Activated B cell treated with CpG ODN at 0.5 μM for 24 hours (primary cell): ENCODE measurements at regions not wholly inside any gene's neighbourhood (a gene's known extent, or its start where the extent isn't known, plus 50 kb on each side); places are given as distances from the start of the nearest gene placed in this dataset.

Source experiments
- ATAC-seq: fragments of 200-7000 bp; cut with Tn5 transposase; one replicate; pipeline ENCODE4 v1.10.0; 2021; ENCODE audit warnings: low read depth, mild to moderate bottlenecking, moderate library complexity
- CTCF ChIA-PET: fragments of 350-600 bp; sonication (Branson Sonifier 250); formaldehyde crosslinking; loops from one replicate; lab custom pipeline; 2021; ENCODE audit warnings: antibody characterized with exemption; lab: Charles Lee
- POLR2A ChIA-PET: fragments of 350-600 bp; sonication (Branson Sonifier 250); formaldehyde crosslinking; loops from one replicate; lab custom pipeline; 2021; ENCODE audit warnings: antibody characterized with exemption; lab: Charles Lee
- DNase-seq: peaks from one replicate; pipeline ENCODE4 v3.0.0; 2022
- H3K27ac Mint-ChIP-seq: one replicate; pipeline ENCODE4 v1.8.0; 2020; ENCODE audit warnings: mixed read lengths
- H3K27me3 Mint-ChIP-seq: one replicate; pipeline ENCODE4 v1.8.0; 2021; ENCODE audit warnings: mixed read lengths
- H3K36me3 Mint-ChIP-seq: one replicate; pipeline ENCODE4 v1.8.0; 2021; ENCODE audit warnings: low read depth, mixed read lengths
- H3K4me1 Mint-ChIP-seq: one replicate; pipeline ENCODE4 v1.8.0; 2021; ENCODE audit warnings: mixed read lengths
- H3K4me3 Mint-ChIP-seq: one replicate; pipeline ENCODE4 v1.8.0; 2020; ENCODE audit warnings: mild to moderate bottlenecking, mixed read lengths
- H3K9me3 Mint-ChIP-seq: one replicate; pipeline ENCODE4 v1.8.0; 2020; ENCODE audit warnings: mixed read lengths
- intact Hi-C: fragments of 100-400 bp; cut with micrococcal nuclease; formaldehyde crosslinking; loops from one replicate; pipeline ENCODE4 v1.15.1; 2024
- TF ChIP-seq, protein P1 (sequence below): fragments of 200-600 bp; IDR thresholded peaks from one replicate; pipeline ENCODE4 v1.8.0; 2022; ENCODE audit warnings: antibody characterized with exemption, mild to moderate bottlenecking

DNA sequence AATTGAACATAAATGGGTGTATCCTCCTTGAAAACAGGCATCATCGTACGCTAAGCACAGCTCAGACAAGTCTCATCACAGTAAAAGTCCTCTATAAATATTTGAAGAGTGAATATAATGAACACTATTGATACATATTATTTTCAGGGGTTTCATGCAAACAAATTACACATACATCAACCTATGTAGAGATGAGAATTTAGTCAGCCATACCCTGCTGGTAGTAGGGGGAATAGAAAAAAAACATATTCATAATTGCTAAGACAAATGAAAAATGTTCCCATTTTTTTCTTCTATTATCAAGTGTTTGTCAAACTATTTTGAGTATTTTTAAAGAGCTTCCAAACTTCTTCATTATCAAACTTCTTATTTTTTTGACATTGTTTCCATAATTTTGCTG, 205.6 kb upstream of the SOX5 start:
- Mint-ChIP-seq H3K4me1 (no peaks in the 10 kb centered on the region), H3K27ac (no peak overlapping the region), H3K9me3 (no peaks in the 10 kb centered on the region), H3K27me3 (no peaks in the 10 kb centered on the region), H3K36me3 (no peaks in the 10 kb centered on the region), H3K4me3 (no peak overlapping the region)
- DNase-seq (no peak), ATAC-seq (no peak)
- intact Hi-C loops, result no loop called here
- POLR2A ChIA-PET, result interaction anchor here (0.5 kb wide), 1 partner anchor 576 kb away, joined by 3 read pairs; no protein-coding TSS in a partner anchor
- CTCF ChIA-PET, result no interaction called here
- TF ChIP-seq, protein P1, sequence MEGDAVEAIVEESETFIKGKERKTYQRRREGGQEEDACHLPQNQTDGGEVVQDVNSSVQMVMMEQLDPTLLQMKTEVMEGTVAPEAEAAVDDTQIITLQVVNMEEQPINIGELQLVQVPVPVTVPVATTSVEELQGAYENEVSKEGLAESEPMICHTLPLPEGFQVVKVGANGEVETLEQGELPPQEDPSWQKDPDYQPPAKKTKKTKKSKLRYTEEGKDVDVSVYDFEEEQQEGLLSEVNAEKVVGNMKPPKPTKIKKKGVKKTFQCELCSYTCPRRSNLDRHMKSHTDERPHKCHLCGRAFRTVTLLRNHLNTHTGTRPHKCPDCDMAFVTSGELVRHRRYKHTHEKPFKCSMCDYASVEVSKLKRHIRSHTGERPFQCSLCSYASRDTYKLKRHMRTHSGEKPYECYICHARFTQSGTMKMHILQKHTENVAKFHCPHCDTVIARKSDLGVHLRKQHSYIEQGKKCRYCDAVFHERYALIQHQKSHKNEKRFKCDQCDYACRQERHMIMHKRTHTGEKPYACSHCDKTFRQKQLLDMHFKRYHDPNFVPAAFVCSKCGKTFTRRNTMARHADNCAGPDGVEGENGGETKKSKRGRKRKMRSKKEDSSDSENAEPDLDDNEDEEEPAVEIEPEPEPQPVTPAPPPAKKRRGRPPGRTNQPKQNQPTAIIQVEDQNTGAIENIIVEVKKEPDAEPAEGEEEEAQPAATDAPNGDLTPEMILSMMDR, result no peak

DNA sequence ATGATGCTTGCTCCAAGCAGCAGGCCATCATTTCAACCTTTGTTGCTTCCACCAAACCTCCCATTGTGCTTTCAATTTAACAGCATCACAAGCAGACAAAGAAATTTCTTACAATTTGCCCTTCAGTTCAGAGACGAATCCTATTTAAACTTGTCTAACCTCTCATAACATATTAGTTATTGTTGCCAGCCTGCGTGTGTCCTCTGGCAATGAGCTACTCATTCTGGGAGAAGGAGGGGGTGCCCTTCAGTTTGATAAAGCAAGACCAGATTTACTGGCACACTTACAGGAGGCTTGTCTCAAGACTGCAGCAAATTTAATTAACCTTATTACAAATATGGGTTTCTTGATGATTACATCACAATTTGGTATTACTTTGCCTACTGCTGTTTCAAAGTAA, 203.6 kb upstream of the SOX5 start:
- Mint-ChIP-seq H3K4me3 (no peak overlapping the region), H3K9me3 (no peaks in the 10 kb centered on the region), H3K4me1 (no peaks in the 10 kb centered on the region), H3K27me3 (no peaks in the 10 kb centered on the region), H3K27ac (no peak overlapping the region), H3K36me3 (no peaks in the 10 kb centered on the region)
- POLR2A ChIA-PET, result no interaction called here
- intact Hi-C loops, result no loop called here
- TF ChIP-seq, protein P1, result no peak
- DNase-seq, result no peak
- no peak for ATAC-seq
- CTCF ChIA-PET, result no interaction called here

DNA sequence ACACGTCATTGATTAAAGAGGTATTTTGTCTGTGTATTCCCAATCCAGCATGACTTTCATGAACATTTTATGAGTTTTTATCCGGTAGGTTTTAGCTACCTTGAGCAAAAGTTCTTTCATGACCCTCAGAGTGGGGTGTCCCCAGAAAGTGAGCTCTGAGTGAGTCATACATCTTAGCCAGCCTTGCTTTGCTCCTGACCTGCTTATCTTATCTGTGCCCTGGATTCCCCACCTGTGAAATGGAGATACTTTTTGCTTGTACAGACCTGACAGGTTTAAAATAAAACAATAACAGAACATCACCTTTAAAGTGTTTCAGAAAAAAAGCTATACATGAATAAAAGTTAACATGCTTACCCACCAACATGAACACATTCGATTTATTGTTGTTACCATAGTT, 202.8 kb upstream of the SOX5 start:
- no peaks in the 10 kb centered on the region for H3K36me3 Mint-ChIP-seq
- POLR2A ChIA-PET, result no interaction called here
- no peak overlapping the region for H3K27ac Mint-ChIP-seq
- H3K4me1 Mint-ChIP-seq, result no peaks in the 10 kb centered on the region
- H3K9me3 Mint-ChIP-seq, result no peaks in the 10 kb centered on the region
- no peak for ATAC-seq
- TF ChIP-seq, protein P1, result no peak
- DNase-seq, result no peak
- no peak overlapping the region for H3K4me3 Mint-ChIP-seq
- intact Hi-C loops, result no loop called here
- H3K27me3 Mint-ChIP-seq, result no peaks in the 10 kb centered on the region
- CTCF ChIA-PET, result no interaction called here

DNA sequence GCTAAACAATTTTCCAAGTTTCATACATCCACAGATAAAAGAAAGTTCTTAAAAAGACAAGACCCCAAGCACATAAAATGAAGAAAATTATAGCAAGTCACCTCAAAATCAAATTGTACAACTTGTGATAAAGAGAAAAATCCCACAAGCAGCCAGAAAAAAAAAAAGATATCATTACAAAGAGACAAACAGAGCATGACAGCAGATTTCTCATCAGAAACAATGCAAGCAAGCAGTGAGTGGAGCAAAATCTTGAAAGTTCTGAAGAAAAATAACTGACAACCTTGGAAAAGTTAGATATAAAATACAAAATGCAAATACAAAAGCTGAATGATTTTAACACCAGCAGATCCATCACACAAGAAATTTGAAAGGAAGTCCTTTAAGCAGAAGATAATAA, 194.5 kb upstream of the SOX5 start:
- H3K27me3 Mint-ChIP-seq, result no peaks in the 10 kb centered on the region
- no peak overlapping the region for H3K27ac Mint-ChIP-seq
- H3K4me1 Mint-ChIP-seq, result no peaks in the 10 kb centered on the region
- ChIA-PET CTCF (no interaction called here), POLR2A (no interaction called here)
- H3K4me3 Mint-ChIP-seq, result no peak overlapping the region
- TF ChIP-seq, protein P1, result no peak
- H3K36me3 Mint-ChIP-seq, result no peaks in the 10 kb centered on the region
- DNase-seq, result no peak
- ATAC-seq, result no peak
- intact Hi-C loops, result no loop called here
- H3K9me3 Mint-ChIP-seq, result peaks cover 2% of the 10 kb centered on the region

DNA sequence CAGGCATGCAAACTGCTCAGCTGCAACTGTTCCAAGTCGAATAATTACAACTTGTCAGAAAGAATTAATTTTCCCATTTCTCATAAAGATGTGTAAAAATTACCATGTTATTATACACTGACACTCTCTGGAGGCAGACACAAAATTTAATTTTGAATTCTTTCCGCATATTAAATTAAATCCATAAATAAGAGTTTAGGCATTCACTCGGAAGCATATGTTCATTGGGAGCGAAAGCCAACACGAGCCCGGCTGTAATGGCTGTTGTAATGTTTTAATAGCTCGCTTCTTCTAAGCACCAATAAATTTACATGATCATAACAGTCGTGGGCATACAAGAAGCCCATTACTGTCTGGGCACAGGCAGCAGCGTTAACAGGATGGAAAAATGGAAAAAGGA, 189.6 kb upstream of the SOX5 start:
- H3K27ac Mint-ChIP-seq, result no peak overlapping the region
- no peak for ATAC-seq
- ChIA-PET POLR2A (no interaction called here), CTCF (no interaction called here)
- peaks cover 2% of the 10 kb centered on the region for H3K9me3 Mint-ChIP-seq
- H3K27me3 Mint-ChIP-seq, result no peaks in the 10 kb centered on the region
- intact Hi-C loops, result no loop called here
- no peak overlapping the region for H3K4me3 Mint-ChIP-seq
- no peaks in the 10 kb centered on the region for H3K36me3 Mint-ChIP-seq
- TF ChIP-seq, protein P1, result no peak
- DNase-seq, result no peak
- H3K4me1 Mint-ChIP-seq, result peaks cover 12% of the 10 kb centered on the region
